GM23248 (cell line): ENCODE measurements at regions not wholly inside any gene's neighbourhood (a gene's known extent, or its start where the extent isn't known, plus 50 kb on each side); places are given as distances from the start of the nearest gene placed in this dataset.

ENCODE experiments used
- DNase-seq: peaks from one replicate; pipeline ENCODE4 v3.0.0-alpha.2; 2015
- H2AFZ ChIP-seq: fragments of 200-600 bp; sonication (generic); 2 replicates; pipeline ENCODE4 v1.6.1; 2016; ENCODE audit warnings: antibody characterized with exemption
- H3F3A ChIP-seq: fragments of 200-600 bp; sonication (generic); 2 replicates; pipeline ENCODE4 v1.6.1; 2016; ENCODE audit warnings: mild to moderate bottlenecking, antibody characterized with exemption, mixed run types; ENCODE audit not compliant: insufficient read depth
- H3K27ac ChIP-seq: fragments of 200-600 bp; sonication (generic); 2 replicates; pipeline ENCODE4 v1.5.1; 2016; ENCODE audit warnings: mild to moderate bottlenecking
- H3K27me3 ChIP-seq: fragments of 200-600 bp; sonication (generic); replicated peaks from 2 replicates; pipeline ENCODE4 v1.6.1; 2016; ENCODE audit warnings: mild to moderate bottlenecking; ENCODE audit not compliant: insufficient read depth
- H3K36me3 ChIP-seq: fragments of 200-600 bp; sonication (generic); 2 replicates; pipeline ENCODE4 v1.6.1; 2016; ENCODE audit warnings: low read depth, mild to moderate bottlenecking
- H3K4me1 ChIP-seq: fragments of 200-600 bp; sonication (generic); 2 replicates; pipeline ENCODE4 v1.6.1; 2016; ENCODE audit warnings: mild to moderate bottlenecking; ENCODE audit not compliant: insufficient read depth
- H3K4me2 ChIP-seq: fragments of 200-600 bp; sonication (generic); one replicate; pipeline ENCODE4 v1.6.1; 2016; ENCODE audit warnings: mild to moderate bottlenecking; ENCODE audit not compliant: unreplicated experiment
- H3K4me3 ChIP-seq: fragments of 200-600 bp; sonication (generic); 2 replicates; pipeline ENCODE4 v1.5.1; 2016; ENCODE audit warnings: mild to moderate bottlenecking
- H3K79me2 ChIP-seq: fragments of 200-600 bp; sonication (generic); 2 replicates; pipeline ENCODE4 v1.6.1; 2016; ENCODE audit warnings: mild to moderate bottlenecking; ENCODE audit not compliant: insufficient read depth
- H3K9ac ChIP-seq: fragments of 200-600 bp; sonication (generic); 2 replicates; pipeline ENCODE4 v1.6.1; 2016; ENCODE audit warnings: mild to moderate bottlenecking
- H3K9me2 ChIP-seq: fragments of 200-600 bp; sonication (generic); 2 replicates; pipeline ENCODE4 v1.6.1; 2016; ENCODE audit warnings: mixed run types, mild to moderate bottlenecking, moderate library complexity; ENCODE audit not compliant: insufficient read depth
- H3K9me3 ChIP-seq: fragments of 200-600 bp; sonication (generic); one replicate; pipeline ENCODE4 v1.6.1; 2017; ENCODE audit warnings: low read depth
- H4K20me1 ChIP-seq: fragments of 200-600 bp; sonication (generic); 2 replicates; pipeline ENCODE4 v1.6.0; 2016; ENCODE audit not compliant: insufficient read depth
- EZH2 ChIP-seq: fragments of 200-600 bp; sonication (generic); IDR thresholded peaks from 2 replicates; pipeline ENCODE4 v1.6.1; 2018; ENCODE audit warnings: antibody characterized with exemption, mild to moderate bottlenecking; ENCODE audit not compliant: insufficient read depth, poor library complexity, severe bottlenecking
- EZH2phosphoT487 ChIP-seq: fragments of 200-600 bp; sonication (generic); IDR thresholded peaks from 2 replicates; pipeline ENCODE4 v1.6.1; 2018; ENCODE audit warnings: antibody characterized with exemption, moderate library complexity, mild to moderate bottlenecking, low read depth; ENCODE audit not compliant: insufficient read depth
- WGBS, 2 experiments: methylation state at CpG; one replicate each; pipeline ENCODE4 v1.1.6; 2015 to 2017; ENCODE audit warnings: low lambda C conversion rate in 2 of 2, low coverage in 1 of 2; ENCODE audit errors: missing lambda C conversion rate in 2 of 2; 5-methylcytosine and 5-hydroxymethylcytosine counted together
- in situ Hi-C: fragments of 300-500 bp; cut with MboI; formaldehyde crosslinking; loops from 2 replicates; pipeline ENCODE4 v1.15.0; 2020

GRCh38 chr10:36171953-36172940 is 530.2 kb upstream of the FZD8 start:
- H3K4me1 ChIP-seq = peaks cover 40% of the 10 kb centered on the region
- no peaks in the 10 kb centered on the region for H3K27me3 ChIP-seq
- no peaks in the 10 kb centered on the region for H3K79me2 ChIP-seq
- DNase-seq = peak; percentile 85
- peak overlapping the region; percentile 76 for H3K4me2 ChIP-seq
- H3K27ac ChIP-seq = peak overlapping the region; percentile 83
- no peaks in the 10 kb centered on the region for H3K9me2 ChIP-seq
- peaks cover 29% of the 10 kb centered on the region for H3F3A ChIP-seq
- peak overlapping the region; percentile 59 for H2AFZ ChIP-seq
- H3K36me3 ChIP-seq = no peaks in the 10 kb centered on the region
- H3K4me3 ChIP-seq = peak overlapping the region; percentile 50
- peak overlapping the region; percentile 62 for H3K9ac ChIP-seq
- in situ Hi-C loops = no loop called here
- 2 to 10% methylated on average over 10 of the region's 10 CpGs for WGBS, 2 experiments
- no peaks in the 10 kb centered on the region for H3K9me3 ChIP-seq
- H4K20me1 ChIP-seq = no peaks in the 10 kb centered on the region
- TF ChIP-seq EZH2phosphoT487 (no peak), EZH2 (no peak)

GRCh38 chr10:36171556-36171952 is 529.5 kb upstream of the FZD8 start:
- Histone ChIP-seq H3K9ac (peak overlapping the region; percentile 62), H3K9me3 (no peaks in the 10 kb centered on the region), H3K4me2 (peak overlapping the region; percentile 76), H3K79me2 (no peaks in the 10 kb centered on the region), H4K20me1 (no peaks in the 10 kb centered on the region), H2AFZ (peak overlapping the region; percentile 59), H3K36me3 (no peaks in the 10 kb centered on the region), H3K4me1 (peaks cover 40% of the 10 kb centered on the region), H3K27me3 (no peaks in the 10 kb centered on the region), H3K4me3 (peak overlapping the region; percentile 50; the same call in 1 of the 2 replicates), H3K27ac (peak overlapping the region; percentile 83), H3K9me2 (no peaks in the 10 kb centered on the region), H3F3A (peaks cover 29% of the 10 kb centered on the region)
- in situ Hi-C loops = no loop called here
- TF ChIP-seq EZH2phosphoT487 = no peak
- no peak for TF ChIP-seq EZH2
- peak; percentile 58 for DNase-seq
- WGBS, 2 experiments = 0% methylated on average over 1 of the region's 1 CpG

- Histone ChIP-seq H3K79me2 (no peaks in the 10 kb centered on the region), H3K9me3 (no peaks in the 10 kb centered on the region), H3K4me1 (peaks cover 40% of the 10 kb centered on the region), H3F3A (peaks cover 29% of the 10 kb centered on the region), H3K27me3 (no peaks in the 10 kb centered on the region), H3K4me2 (peak overlapping the region; percentile 76), H2AFZ (peak overlapping the region; percentile 59), H4K20me1 (no peaks in the 10 kb centered on the region), H3K27ac (peak overlapping the region; percentile 83), H3K9ac (no peak overlapping the region), H3K36me3 (no peaks in the 10 kb centered on the region), H3K4me3 (no peak overlapping the region), H3K9me2 (no peaks in the 10 kb centered on the region)
- whole genome bisulfite sequencing, 2 experiments = 42 to 44% methylated on average over 4 of the region's 4 CpGs
- TF ChIP-seq EZH2phosphoT487 (no peak), EZH2 (no peak)
- in situ Hi-C loops = no loop called here
- DNase-seq = no peak
Measured at GRCh38 chr10:36170943-36171501, 528.9 kb upstream of the FZD8 start.

- DNase-seq = no peak
- no peak overlapping the region for H3K27ac ChIP-seq
- no peaks in the 10 kb centered on the region for H4K20me1 ChIP-seq
- H3K9me3 ChIP-seq = no peaks in the 10 kb centered on the region
- no peak overlapping the region for H2AFZ ChIP-seq
- no peak overlapping the region for H3K4me3 ChIP-seq
- H3K4me2 ChIP-seq = no peak overlapping the region
- in situ Hi-C loops = no loop called here
- no peaks in the 10 kb centered on the region for H3K36me3 ChIP-seq
- H3F3A ChIP-seq = peaks cover 29% of the 10 kb centered on the region
- TF ChIP-seq EZH2phosphoT487 = no peak
- H3K79me2 ChIP-seq = no peaks in the 10 kb centered on the region
- H3K4me1 ChIP-seq = peaks cover 40% of the 10 kb centered on the region
- no peak overlapping the region for H3K9ac ChIP-seq
- H3K27me3 ChIP-seq = no peaks in the 10 kb centered on the region
- no peaks in the 10 kb centered on the region for H3K9me2 ChIP-seq
- WGBS, 2 experiments = 94 to 96% methylated on average over 2 of the region's 2 CpGs
Measured at GRCh38 chr10:36170142-36170719, 528.1 kb upstream of the FZD8 start.
